CD4-positive, alpha-beta memory T cell (primary cell): ENCODE measurements at regions not wholly inside any gene's neighbourhood (a gene's known extent, or its start where the extent isn't known, plus 50 kb on each side); places are given as distances from the start of the nearest gene placed in this dataset.

Source experiments
- CTCF ChIA-PET: fragments of 350-600 bp; sonication (Branson Sonifier 250); formaldehyde crosslinking; loops from one replicate; lab custom pipeline; 2021; ENCODE audit warnings: inconsistent platforms; ENCODE audit not compliant: partially characterized antibody; lab: Charles Lee
- POLR2A ChIA-PET: fragments of 350-600 bp; sonication (Branson Sonifier 250); formaldehyde crosslinking; loops from one replicate; lab custom pipeline; 2021; ENCODE audit not compliant: partially characterized antibody; lab: Charles Lee
- DNase-seq, 5 donors: peaks; one replicate each; pipeline versions ENCODE4 v3.0.0 to v3.0.0-alpha.2; 2020 to 2022; ENCODE audit warnings: mixed read lengths in 1 of 5
- H3K27ac ChIP-seq: one replicate; pipeline ENCODE4 v1.7.0; 2013; ENCODE audit warnings: low read depth, low read length
- H3K27me3 ChIP-seq: 2 replicates; pipeline ENCODE4 v1.7.0; 2013; ENCODE audit warnings: mild to moderate bottlenecking, low read length, moderate library complexity; ENCODE audit not compliant: insufficient read depth
- H3K36me3 ChIP-seq: 2 replicates; pipeline ENCODE4 v1.7.0; 2013; ENCODE audit warnings: mild to moderate bottlenecking, low read length, moderate library complexity; ENCODE audit not compliant: insufficient read depth
- H3K4me1 ChIP-seq: 2 replicates; pipeline ENCODE4 v1.7.0; 2013; ENCODE audit warnings: mild to moderate bottlenecking, low read length, moderate library complexity; ENCODE audit not compliant: insufficient read depth
- H3K4me3 ChIP-seq, 2 donors: one replicate each; pipeline ENCODE4 v1.7.0; 2013; ENCODE audit warnings: low read length in 2 of 2, mild to moderate bottlenecking in 1 of 2
- H3K9me3 ChIP-seq, 2 donors: one replicate each; pipeline ENCODE4 v1.7.0; 2013; ENCODE audit warnings: low read length in 2 of 2, control low read depth in 1 of 2; ENCODE audit not compliant: control insufficient read depth in 1 of 2
- H3K27ac Mint-ChIP-seq, 7 donors: one replicate each; pipeline ENCODE4 v1.8.0; 2020 to 2021; ENCODE audit warnings: mixed read lengths in 7 of 7, mild to moderate bottlenecking in 6 of 7, inconsistent platforms in 3 of 7, moderate library complexity in 3 of 7
- H3K27me3 Mint-ChIP-seq, 2 donors: one replicate each; pipeline ENCODE4 v1.8.0; 2020 to 2021; ENCODE audit warnings: mixed read lengths in 2 of 2
- H3K36me3 Mint-ChIP-seq, 2 donors: one replicate each; pipeline ENCODE4 v1.8.0; 2020 to 2021; ENCODE audit warnings: mixed read lengths in 2 of 2, inconsistent platforms in 1 of 2, mild to moderate bottlenecking in 1 of 2
- H3K4me1 Mint-ChIP-seq, 4 donors: one replicate each; pipeline ENCODE4 v1.8.0; 2020 to 2021; ENCODE audit warnings: mixed read lengths in 4 of 4, mild to moderate bottlenecking in 1 of 4
- H3K4me3 Mint-ChIP-seq, 8 donors: one replicate each; pipeline ENCODE4 v1.8.0; 2020 to 2021; ENCODE audit warnings: mixed read lengths in 8 of 8, mild to moderate bottlenecking in 7 of 8, moderate library complexity in 6 of 8, inconsistent platforms in 3 of 8
- H3K9me3 Mint-ChIP-seq, 8 donors: one replicate each; pipeline ENCODE4 v1.8.0; 2020 to 2021; ENCODE audit warnings: mixed read lengths in 8 of 8, mild to moderate bottlenecking in 5 of 8, inconsistent platforms in 3 of 8, moderate library complexity in 1 of 8
- intact Hi-C: fragments of 100-400 bp; cut with micrococcal nuclease; formaldehyde crosslinking; loops from one replicate; pipeline ENCODE4 v1.15.1; 2023

DNA sequence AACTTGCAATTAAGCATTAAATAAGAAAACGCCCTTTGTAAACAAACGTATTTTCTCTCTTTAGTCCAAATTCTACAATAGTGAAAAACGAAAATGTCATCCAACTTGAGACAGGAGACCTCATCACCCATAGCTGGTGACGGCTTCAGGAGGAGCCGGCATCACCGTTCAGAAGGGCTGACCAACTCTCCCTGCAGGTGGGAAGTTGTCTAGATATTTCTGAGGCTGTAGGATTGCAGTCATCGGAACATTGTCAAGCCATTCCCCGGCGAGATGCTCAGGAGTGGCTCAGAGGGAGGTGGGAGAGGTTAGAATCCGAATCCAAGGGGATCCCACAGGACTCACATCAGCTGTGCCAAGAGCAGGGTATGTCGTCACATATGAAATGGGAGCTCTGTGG lies 76.7 kb downstream of the RBFOX3 start:
- no peak overlapping the region for H3K4me3 ChIP-seq
- no peaks in the 10 kb centered on the region for H3K36me3 ChIP-seq
- Mint-ChIP-seq H3K27ac (no peak overlapping the region), H3K9me3 (no peaks in the 10 kb centered on the region), H3K36me3 (no peaks in the 10 kb centered on the region), H3K4me1 (no peaks in the 10 kb centered on the region), H3K4me3 (no peak overlapping the region), H3K27me3 (peaks cover 9 to 11% of the 10 kb centered on the region in 2 donors)
- ChIA-PET POLR2A (no interaction called here), CTCF (no interaction called here)
- H3K4me1 ChIP-seq, result no peaks in the 10 kb centered on the region
- H3K9me3 ChIP-seq, result no peaks in the 10 kb centered on the region
- no peak for DNase-seq
- intact Hi-C loops, result no loop called here
- no peaks in the 10 kb centered on the region for H3K27me3 ChIP-seq
- no peak overlapping the region for H3K27ac ChIP-seq

- Histone ChIP-seq H3K36me3 (no peaks in the 10 kb centered on the region), H3K4me1 (no peaks in the 10 kb centered on the region), H3K27me3 (no peaks in the 10 kb centered on the region), H3K9me3 (no peaks in the 10 kb centered on the region), H3K4me3 (no peak overlapping the region), H3K27ac (no peak overlapping the region)
- POLR2A ChIA-PET, result no interaction called here
- intact Hi-C loops, result no loop called here
- CTCF ChIA-PET, result no interaction called here
- H3K36me3 Mint-ChIP-seq, result no peaks in the 10 kb centered on the region
- no peak for DNase-seq
- no peaks in the 10 kb centered on the region for H3K9me3 Mint-ChIP-seq
- peaks cover 11% of the 10 kb centered on the region in 2 donors for H3K27me3 Mint-ChIP-seq
- H3K4me3 Mint-ChIP-seq, result no peak overlapping the region
- H3K4me1 Mint-ChIP-seq, result no peaks in the 10 kb centered on the region
- no peak overlapping the region for H3K27ac Mint-ChIP-seq
Measured at GRCh38 chr17:79533116-79533515, 77.7 kb downstream of the RBFOX3 start.

GRCh38 chr17:79532107-79532790 lies 78.6 kb downstream of the RBFOX3 start:
- Histone ChIP-seq H3K4me1 (no peaks in the 10 kb centered on the region), H3K36me3 (no peaks in the 10 kb centered on the region), H3K27me3 (no peaks in the 10 kb centered on the region), H3K4me3 (no peak overlapping the region), H3K9me3 (no peaks in the 10 kb centered on the region), H3K27ac (no peak overlapping the region)
- Mint-ChIP-seq H3K36me3 (no peaks in the 10 kb centered on the region), H3K4me3 (no peak overlapping the region), H3K27me3 (peaks cover 8 to 11% of the 10 kb centered on the region in 2 donors), H3K27ac (no peak overlapping the region), H3K4me1 (no peaks in the 10 kb centered on the region), H3K9me3 (no peaks in the 10 kb centered on the region)
- ChIA-PET CTCF (no interaction called here), POLR2A (no interaction called here)
- intact Hi-C loops, result no loop called here
- DNase-seq, result no peak

- H3K9me3 Mint-ChIP-seq, result no peaks in the 10 kb centered on the region
- H3K27me3 Mint-ChIP-seq, result peaks cover 5 to 15% of the 10 kb centered on the region in 2 donors
- H3K4me1 ChIP-seq, result no peaks in the 10 kb centered on the region
- no peak overlapping the region for H3K4me3 Mint-ChIP-seq
- no peaks in the 10 kb centered on the region for H3K4me1 Mint-ChIP-seq
- H3K9me3 ChIP-seq, result no peaks in the 10 kb centered on the region
- ChIA-PET POLR2A (no interaction called here), CTCF (no interaction called here)
- H3K4me3 ChIP-seq, result no peak overlapping the region
- no peaks in the 10 kb centered on the region for H3K36me3 Mint-ChIP-seq
- no peak overlapping the region for H3K27ac Mint-ChIP-seq
- DNase-seq, result no peak
- no peak overlapping the region for H3K27ac ChIP-seq
- H3K27me3 ChIP-seq, result no peaks in the 10 kb centered on the region
- no peaks in the 10 kb centered on the region for H3K36me3 ChIP-seq
- intact Hi-C loops, result no loop called here
Measured at GRCh38 chr17:79531191-79532095, 79.4 kb downstream of the RBFOX3 start.

DNA sequence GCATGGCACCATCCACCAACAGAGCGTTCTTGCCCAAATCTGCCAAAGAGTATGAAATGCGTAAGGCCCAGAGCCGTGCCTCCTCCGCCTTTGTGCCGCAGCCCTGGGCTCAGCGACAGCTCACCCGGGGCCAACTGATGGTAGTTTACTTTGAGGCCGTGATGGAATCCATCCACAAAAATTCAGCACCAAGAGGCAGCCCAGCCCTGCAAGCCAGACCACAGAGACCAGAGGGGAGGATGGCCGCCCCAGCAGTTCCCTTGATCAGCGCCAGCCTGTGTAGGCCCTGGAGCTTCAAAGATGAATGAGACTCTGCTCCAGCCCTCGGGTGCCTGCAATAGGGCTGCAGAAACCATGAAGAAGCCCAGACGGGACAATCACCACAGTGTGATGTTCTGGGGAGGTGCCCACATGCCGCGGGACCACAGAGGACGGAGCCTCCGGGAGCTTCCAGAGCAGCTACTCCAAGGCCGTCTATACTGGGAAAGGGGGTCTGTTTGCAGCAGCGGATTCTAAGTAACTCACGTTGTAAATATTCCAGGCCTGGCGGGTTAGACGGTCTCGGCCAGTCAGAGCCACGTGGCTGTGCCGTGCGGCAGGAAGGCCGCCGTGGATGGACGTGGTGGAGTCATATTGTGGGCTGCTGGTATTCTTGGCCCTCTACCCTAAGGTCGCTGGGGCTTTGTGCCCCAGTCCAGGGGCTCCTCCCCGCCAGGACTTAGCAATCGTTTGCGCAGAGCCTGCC lies 80.3 kb downstream of the RBFOX3 start:
- POLR2A ChIA-PET, result no interaction called here
- CTCF ChIA-PET, result no interaction called here
- Mint-ChIP-seq H3K9me3 (no peaks in the 10 kb centered on the region), H3K4me3 (no peak overlapping the region), H3K27me3 (peaks cover 6 to 16% of the 10 kb centered on the region in 2 donors), H3K27ac (no peak overlapping the region), H3K4me1 (no peaks in the 10 kb centered on the region), H3K36me3 (no peaks in the 10 kb centered on the region)
- H3K9me3 ChIP-seq, result no peaks in the 10 kb centered on the region
- no peaks in the 10 kb centered on the region for H3K27me3 ChIP-seq
- H3K27ac ChIP-seq, result no peak overlapping the region
- no peaks in the 10 kb centered on the region for H3K36me3 ChIP-seq
- DNase-seq, result no peak
- H3K4me3 ChIP-seq, result no peak overlapping the region
- H3K4me1 ChIP-seq, result no peaks in the 10 kb centered on the region
- intact Hi-C loops, result no loop called here

GRCh38 chr17:79529661-79530081 lies 81.2 kb downstream of the RBFOX3 start:
- no peak overlapping the region for H3K27ac ChIP-seq
- CTCF ChIA-PET, result no interaction called here
- no peak for DNase-seq
- no peaks in the 10 kb centered on the region for H3K27me3 ChIP-seq
- H3K36me3 ChIP-seq, result no peaks in the 10 kb centered on the region
- H3K27me3 Mint-ChIP-seq, result peaks cover 8 to 18% of the 10 kb centered on the region in 2 donors
- no peak overlapping the region for H3K4me3 Mint-ChIP-seq
- intact Hi-C loops, result no loop called here
- no peaks in the 10 kb centered on the region for H3K9me3 Mint-ChIP-seq
- no peaks in the 10 kb centered on the region for H3K36me3 Mint-ChIP-seq
- no peaks in the 10 kb centered on the region for H3K4me1 Mint-ChIP-seq
- no peak overlapping the region for H3K4me3 ChIP-seq
- POLR2A ChIA-PET, result no interaction called here
- no peaks in the 10 kb centered on the region for H3K9me3 ChIP-seq
- no peak overlapping the region for H3K27ac Mint-ChIP-seq
- no peaks in the 10 kb centered on the region for H3K4me1 ChIP-seq

DNA sequence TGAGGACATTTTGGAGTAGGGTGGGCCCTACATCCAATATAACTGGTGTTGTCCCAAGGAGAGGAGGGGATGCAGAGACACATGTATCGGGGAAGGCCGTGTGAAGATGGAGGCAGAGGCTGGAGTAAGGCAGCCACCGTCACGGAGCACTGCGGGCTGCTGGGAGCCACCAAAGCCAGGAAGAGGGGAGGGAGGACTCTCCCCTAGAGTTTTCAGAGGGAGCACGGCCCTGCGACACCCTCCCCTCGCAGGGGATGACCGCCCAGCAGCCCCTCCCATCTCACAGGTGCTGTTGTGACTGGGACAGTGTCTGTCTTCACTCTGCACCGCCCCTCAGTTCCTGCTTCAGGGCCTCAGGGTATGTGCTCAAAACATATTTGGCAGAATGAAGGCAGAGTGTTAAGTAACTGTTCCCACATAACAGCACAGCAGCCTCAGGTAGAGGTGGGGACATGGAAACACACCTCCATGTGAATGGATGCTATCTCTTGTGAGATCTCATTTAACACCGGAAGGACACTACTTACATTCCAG lies 82.2 kb downstream of the RBFOX3 start:
- CTCF ChIA-PET, result no interaction called here

More for the DNA sequence above, 82.2 kb downstream of the RBFOX3 start:
- H3K27me3 ChIP-seq, result no peaks in the 10 kb centered on the region
- H3K9me3 ChIP-seq, result no peaks in the 10 kb centered on the region
- no peaks in the 10 kb centered on the region for H3K4me1 ChIP-seq
- Mint-ChIP-seq H3K36me3 (no peaks in the 10 kb centered on the region), H3K9me3 (no peaks in the 10 kb centered on the region), H3K27me3 (peaks cover 8 to 19% of the 10 kb centered on the region in 2 donors), H3K4me3 (no peak overlapping the region), H3K4me1 (no peaks in the 10 kb centered on the region), H3K27ac (no peak overlapping the region)
- H3K36me3 ChIP-seq, result no peaks in the 10 kb centered on the region
- intact Hi-C loops, result no loop called here
- no peak overlapping the region for H3K4me3 ChIP-seq
- POLR2A ChIA-PET, result no interaction called here
- no peak overlapping the region for H3K27ac ChIP-seq
- DNase-seq, result no peak
